MCF 10A (cell line): ENCODE measurements at regions not wholly inside any gene's neighbourhood (a gene's known extent, or its start where the extent isn't known, plus 50 kb on each side); places are given as distances from the start of the nearest gene placed in this dataset.

ENCODE experiments used
- BruUV-seq: library from RNA; stranded (reverse); fragments of 400-500 nt; replicated peaks from 2 replicates; lab custom pipeline; 2021; lab: Mats Ljungman, UMichigan
- CTCF ChIA-PET: fragments of 300-600 bp; sonication (Branson Sonifier 250); formaldehyde crosslinking; extraction: SDS; loops from one replicate; lab custom pipeline; 2021; ENCODE audit warnings: antibody characterized with exemption, inconsistent platforms; lab: Yijun Ruan, JAX
- POLR2A ChIA-PET: fragments of 300-600, 350-650 bp; sonication (Branson Sonifier 250); formaldehyde crosslinking; extraction: SDS; loops from one replicate; lab custom pipeline; 2020; ENCODE audit warnings: antibody characterized with exemption, inconsistent platforms; lab: Yijun Ruan, JAX
- DNase-seq: peaks from one replicate; pipeline ENCODE4 v3.0.0-alpha.2; 2018; ENCODE audit not compliant: unreplicated experiment
- H3K27ac Mint-ChIP-seq: one replicate; pipeline ENCODE4 v1.8.0; 2022; ENCODE audit warnings: mild to moderate bottlenecking, low read depth, mixed read lengths; ENCODE audit not compliant: unreplicated experiment
- H3K27me3 Mint-ChIP-seq: one replicate; pipeline ENCODE4 v1.8.0; 2022; ENCODE audit warnings: mixed read lengths; ENCODE audit not compliant: insufficient read depth, unreplicated experiment
- H3K36me3 Mint-ChIP-seq: one replicate; pipeline ENCODE4 v1.8.0; 2022; ENCODE audit warnings: mild to moderate bottlenecking, moderate library complexity, mixed read lengths; ENCODE audit not compliant: insufficient read depth, unreplicated experiment
- H3K4me1 Mint-ChIP-seq: one replicate; pipeline ENCODE4 v1.8.0; 2022; ENCODE audit warnings: mixed read lengths; ENCODE audit not compliant: insufficient read depth, unreplicated experiment
- H3K4me3 Mint-ChIP-seq: one replicate; pipeline ENCODE4 v1.8.0; 2022; ENCODE audit warnings: mild to moderate bottlenecking, moderate library complexity, mixed read lengths; ENCODE audit not compliant: unreplicated experiment
- H3K9me3 Mint-ChIP-seq: one replicate; pipeline ENCODE4 v1.8.0; 2022; ENCODE audit warnings: mixed read lengths; ENCODE audit not compliant: unreplicated experiment
- intact Hi-C: fragments of 100-400 bp; cut with micrococcal nuclease; formaldehyde crosslinking; loops from 2 replicates; pipeline ENCODE4 v1.14.1; 2022
- TF ChIP-seq, protein P1 (sequence below): fragments of 200-600 bp; IDR thresholded peaks from one replicate; pipeline ENCODE4 v1.8.0; 2022; ENCODE audit warnings: antibody characterized with exemption, mild to moderate bottlenecking; ENCODE audit not compliant: unreplicated experiment

DNA sequence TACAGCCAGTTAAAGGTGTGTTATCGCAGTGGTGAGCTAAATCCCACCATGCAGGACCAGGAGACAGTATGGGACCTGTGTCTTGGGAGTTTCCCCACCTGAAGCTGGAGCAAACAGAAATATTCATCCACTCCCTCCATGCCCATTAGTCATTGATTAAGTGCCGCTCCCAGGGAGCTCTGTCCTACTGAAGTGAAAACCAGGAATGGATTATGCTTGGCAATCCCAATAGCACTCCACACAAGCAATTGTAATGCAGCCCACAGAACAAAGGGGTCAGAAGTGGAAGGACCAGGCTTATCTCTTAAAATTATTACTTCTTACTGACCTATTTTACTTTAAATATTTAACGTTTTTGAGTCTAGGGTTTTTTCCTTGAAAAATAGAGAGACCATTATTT is 1005.4 kb downstream of the ADGRL2 start:
- Mint-ChIP-seq H3K9me3 (no peaks in the 10 kb centered on the region), H3K27ac (no peak overlapping the region), H3K4me3 (no peak overlapping the region), H3K27me3 (no peaks in the 10 kb centered on the region), H3K4me1 (peaks cover under 1% of the 10 kb centered on the region), H3K36me3 (peaks cover 6% of the 10 kb centered on the region)
- TF ChIP-seq, protein P1, sequence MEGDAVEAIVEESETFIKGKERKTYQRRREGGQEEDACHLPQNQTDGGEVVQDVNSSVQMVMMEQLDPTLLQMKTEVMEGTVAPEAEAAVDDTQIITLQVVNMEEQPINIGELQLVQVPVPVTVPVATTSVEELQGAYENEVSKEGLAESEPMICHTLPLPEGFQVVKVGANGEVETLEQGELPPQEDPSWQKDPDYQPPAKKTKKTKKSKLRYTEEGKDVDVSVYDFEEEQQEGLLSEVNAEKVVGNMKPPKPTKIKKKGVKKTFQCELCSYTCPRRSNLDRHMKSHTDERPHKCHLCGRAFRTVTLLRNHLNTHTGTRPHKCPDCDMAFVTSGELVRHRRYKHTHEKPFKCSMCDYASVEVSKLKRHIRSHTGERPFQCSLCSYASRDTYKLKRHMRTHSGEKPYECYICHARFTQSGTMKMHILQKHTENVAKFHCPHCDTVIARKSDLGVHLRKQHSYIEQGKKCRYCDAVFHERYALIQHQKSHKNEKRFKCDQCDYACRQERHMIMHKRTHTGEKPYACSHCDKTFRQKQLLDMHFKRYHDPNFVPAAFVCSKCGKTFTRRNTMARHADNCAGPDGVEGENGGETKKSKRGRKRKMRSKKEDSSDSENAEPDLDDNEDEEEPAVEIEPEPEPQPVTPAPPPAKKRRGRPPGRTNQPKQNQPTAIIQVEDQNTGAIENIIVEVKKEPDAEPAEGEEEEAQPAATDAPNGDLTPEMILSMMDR, result no peak
- intact Hi-C loops, result no loop called here
- no TSS peak for BruUV-seq
- no peak for DNase-seq
- CTCF ChIA-PET, result interaction anchor here (0.6 kb wide), 1 partner anchor 666 kb away, joined by 4 read pairs; no protein-coding TSS in a partner anchor
- POLR2A ChIA-PET, result no interaction called here

DNA sequence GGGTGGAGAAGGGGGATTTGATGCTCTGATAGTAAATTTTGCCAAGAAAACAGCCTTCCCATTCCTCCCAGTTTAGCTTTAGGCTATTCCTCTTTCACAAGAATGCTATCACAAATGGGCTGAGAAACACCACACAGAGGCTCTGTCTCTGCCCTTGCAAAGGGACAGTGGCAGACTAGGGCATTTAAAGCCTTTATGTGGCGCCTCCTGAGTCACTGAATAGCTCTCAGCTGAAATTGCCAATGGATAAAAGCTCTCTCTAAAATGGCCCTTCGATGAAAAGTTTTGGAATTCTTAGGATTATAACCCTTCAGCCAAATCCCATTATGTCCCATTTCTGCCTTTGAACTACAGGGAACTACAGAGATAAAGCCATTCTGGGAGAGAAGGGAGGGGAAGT is 1000.4 kb downstream of the ADGRL2 start:
- peaks cover 6% of the 10 kb centered on the region for H3K36me3 Mint-ChIP-seq
- CTCF ChIA-PET, result no interaction called here
- H3K4me3 Mint-ChIP-seq, result no peak overlapping the region
- no peaks in the 10 kb centered on the region for H3K9me3 Mint-ChIP-seq
- no peak overlapping the region for H3K27ac Mint-ChIP-seq
- no peaks in the 10 kb centered on the region for H3K27me3 Mint-ChIP-seq
- POLR2A ChIA-PET, result no interaction called here
- no TSS peak for BruUV-seq
- no peak for DNase-seq
- intact Hi-C loops, result no loop called here
- TF ChIP-seq, protein P1, result no peak
- no peaks in the 10 kb centered on the region for H3K4me1 Mint-ChIP-seq

DNA sequence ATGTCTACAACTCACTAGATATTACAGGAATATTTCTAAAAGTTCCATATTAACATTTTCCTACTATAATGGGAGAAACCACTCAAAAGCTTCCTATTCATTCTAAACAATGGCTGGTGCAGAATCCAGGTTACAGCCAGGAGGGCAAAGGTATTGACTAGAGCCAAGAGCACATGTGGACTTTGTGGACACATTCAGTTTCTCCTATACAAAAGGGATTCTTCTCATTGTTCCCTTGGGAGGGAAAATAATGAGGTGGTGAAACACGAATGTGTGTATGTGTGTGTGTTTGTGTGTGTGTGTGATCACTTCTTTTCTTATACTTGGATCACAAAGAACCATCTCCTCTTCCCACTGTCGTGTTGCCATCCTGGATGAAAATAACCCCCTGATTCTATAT is 1000.0 kb downstream of the ADGRL2 start:
- intact Hi-C loops, result no loop called here
- DNase-seq, result no peak
- Mint-ChIP-seq H3K4me3 (no peak overlapping the region), H3K36me3 (peaks cover 6% of the 10 kb centered on the region), H3K27me3 (no peaks in the 10 kb centered on the region), H3K4me1 (no peaks in the 10 kb centered on the region), H3K9me3 (no peaks in the 10 kb centered on the region), H3K27ac (no peak overlapping the region)
- ChIA-PET POLR2A (no interaction called here), CTCF (interaction anchor here (0.7 kb wide), 1 partner anchor 22 kb away, joined by 3 read pairs; no protein-coding TSS in a partner anchor)
- TF ChIP-seq, protein P1, result no peak
- BruUV-seq, result no TSS peak

DNA sequence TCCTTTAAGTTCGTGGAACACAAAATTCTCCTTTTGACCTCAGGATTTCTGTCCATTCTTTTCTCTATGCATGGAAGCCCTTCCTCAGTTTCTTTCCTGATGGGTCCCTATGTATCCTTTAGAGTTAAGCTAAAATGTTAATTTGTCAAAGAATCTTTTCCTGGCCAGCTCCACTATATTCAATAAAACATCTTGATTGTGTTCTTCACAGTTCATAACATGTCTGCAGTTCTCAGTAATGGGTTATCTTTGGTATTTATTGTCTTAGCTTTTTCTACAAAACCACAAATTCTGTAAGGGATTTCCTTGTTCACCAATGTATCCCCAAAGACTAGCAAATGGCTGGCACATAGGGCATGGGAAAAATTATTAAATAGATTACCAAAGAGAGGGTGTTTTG is 998.5 kb downstream of the ADGRL2 start:
- no peaks in the 10 kb centered on the region for H3K27me3 Mint-ChIP-seq
- peaks cover 6% of the 10 kb centered on the region for H3K36me3 Mint-ChIP-seq
- ChIA-PET CTCF (no interaction called here), POLR2A (no interaction called here)
- intact Hi-C loops, result no loop called here
- no TSS peak for BruUV-seq
- H3K27ac Mint-ChIP-seq, result no peak overlapping the region
- no peak for DNase-seq
- H3K9me3 Mint-ChIP-seq, result no peaks in the 10 kb centered on the region
- H3K4me3 Mint-ChIP-seq, result no peak overlapping the region
- TF ChIP-seq, protein P1, result no peak
- no peaks in the 10 kb centered on the region for H3K4me1 Mint-ChIP-seq
